Activated T-cell treated with anti-CD3 and anti-CD28 coated beads, Interleukin-2, amount 50 U/mL, for 48 hours (primary cell): ENCODE measurements at regions not wholly inside any gene's neighbourhood (a gene's known extent, or its start where the extent isn't known, plus 50 kb on each side); places are given as distances from the start of the nearest gene placed in this dataset.

ENCODE experiments used
- DNase-seq, 2 experiments: peaks; one replicate each; pipeline ENCODE4 v3.0.0-alpha.2; 2020

DNA sequence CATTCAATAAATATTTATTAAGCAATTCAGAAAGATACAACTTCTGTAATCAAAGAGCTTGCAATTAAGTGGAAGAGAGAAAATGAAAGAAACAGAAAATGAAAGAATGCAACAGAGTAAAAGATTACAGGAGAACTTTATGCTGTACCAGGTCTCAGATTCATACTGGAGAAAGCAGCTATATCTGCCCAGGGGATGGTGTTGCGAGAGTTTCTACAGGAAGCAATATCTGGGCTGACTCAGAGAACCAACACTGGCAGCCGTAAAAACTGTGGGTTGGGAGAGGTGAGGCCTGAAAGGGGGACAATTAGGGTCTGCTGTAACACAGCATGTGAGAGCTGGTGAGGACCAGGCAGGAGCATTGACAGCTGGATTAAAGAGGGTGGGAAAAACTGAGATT lies 256.7 kb upstream of the TCF21 start:
- DNase-seq, result no peak

DNA sequence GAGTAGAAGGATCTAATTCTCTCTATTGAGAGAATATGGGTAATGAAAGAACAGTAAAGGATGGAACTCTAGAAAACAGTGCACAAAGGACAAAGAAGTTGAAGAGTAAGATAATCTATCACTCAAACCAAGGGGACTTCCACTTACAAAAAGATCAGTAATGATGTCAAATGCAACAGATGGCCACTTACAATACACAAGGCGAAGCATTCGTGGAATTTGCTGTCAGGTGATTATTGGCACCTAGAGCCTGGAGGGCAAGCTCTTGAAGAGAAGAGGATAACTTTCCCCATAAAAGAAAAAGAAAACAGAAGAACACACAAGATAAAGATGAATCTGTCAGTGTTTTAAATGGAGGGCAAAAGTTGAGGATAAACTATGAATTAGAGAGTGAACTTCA lies 256.0 kb upstream of the TCF21 start:
- no peak for DNase-seq

DNA sequence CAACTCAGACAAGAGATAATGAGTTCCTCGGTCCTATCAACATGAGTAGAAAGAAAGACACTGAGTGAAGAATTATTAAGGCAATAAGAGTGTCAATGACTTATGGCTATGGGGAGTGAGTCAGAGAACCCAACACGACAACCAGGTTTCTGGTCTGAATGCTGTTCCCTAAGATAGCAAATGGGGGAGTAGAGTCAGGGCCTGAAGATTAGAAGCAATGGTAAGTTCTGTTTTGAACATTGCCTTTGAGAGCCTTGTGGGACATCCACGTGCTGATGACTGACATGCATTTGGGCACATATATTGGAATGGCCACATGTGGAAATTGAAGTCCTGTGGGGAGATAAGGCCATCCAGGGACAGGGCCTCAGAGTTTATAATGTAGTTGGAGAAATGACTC lies 254.4 kb upstream of the TCF21 start:
- DNase-seq, result no peak

DNA sequence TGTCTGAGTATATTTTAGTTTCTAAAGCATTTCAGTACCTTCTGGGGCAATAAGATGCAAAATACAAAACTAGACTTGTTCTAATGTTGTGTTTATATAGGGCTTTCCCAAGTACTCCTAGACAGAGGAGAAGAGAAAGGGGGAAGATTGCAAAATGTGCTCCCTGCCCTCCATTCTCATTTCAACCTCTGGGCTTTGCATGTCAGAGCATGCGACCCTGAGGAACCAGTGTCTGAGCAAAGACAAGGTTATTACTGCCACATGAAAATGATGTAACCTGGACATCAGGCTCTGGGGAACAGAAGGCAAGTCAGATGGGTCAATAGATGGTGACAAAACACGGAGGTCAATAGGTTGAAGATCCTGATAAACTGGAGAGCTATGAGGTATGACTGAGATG lies 253.5 kb upstream of the TCF21 start:
- DNase-seq, result no peak

DNA sequence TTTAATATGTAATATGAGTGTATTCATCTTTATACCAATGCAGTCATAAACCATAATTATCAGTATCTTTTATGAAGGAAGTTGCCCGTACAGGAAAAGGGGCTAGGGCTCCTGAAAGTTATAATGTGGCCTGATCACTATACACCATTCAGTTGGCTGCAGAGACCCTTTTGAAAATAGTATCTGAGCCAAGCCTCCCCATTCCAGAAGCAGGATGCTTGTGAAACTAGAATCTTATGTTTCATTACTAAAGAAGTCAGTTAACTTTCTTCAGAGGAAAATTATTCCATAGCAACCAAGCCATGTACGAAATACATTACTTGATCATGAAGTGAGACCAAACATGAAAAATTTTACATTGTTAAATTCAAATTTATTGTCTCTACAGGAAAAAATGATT lies 251.5 kb upstream of the TCF21 start:
- no peak for DNase-seq

DNA sequence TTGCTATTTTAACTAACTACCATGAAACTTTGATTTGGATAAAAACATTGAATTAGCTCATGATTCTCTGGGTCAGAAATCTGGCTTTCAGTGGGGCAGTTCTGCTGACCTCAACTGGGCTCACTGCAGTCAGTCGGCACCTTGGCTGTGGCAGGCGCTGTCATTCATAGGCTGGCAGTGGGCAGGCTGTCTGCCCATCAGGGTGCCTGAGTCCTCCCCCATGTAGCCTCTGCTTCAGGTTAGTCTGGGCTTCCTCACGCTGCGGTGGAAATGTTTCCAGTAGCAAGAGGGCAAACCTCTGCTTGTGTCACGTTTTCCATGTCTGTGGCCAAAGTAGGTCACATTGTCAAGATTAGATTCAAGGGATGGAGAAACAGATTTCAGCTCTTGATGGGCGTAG lies 251.0 kb upstream of the TCF21 start:
- DNase-seq, result no peak

DNA sequence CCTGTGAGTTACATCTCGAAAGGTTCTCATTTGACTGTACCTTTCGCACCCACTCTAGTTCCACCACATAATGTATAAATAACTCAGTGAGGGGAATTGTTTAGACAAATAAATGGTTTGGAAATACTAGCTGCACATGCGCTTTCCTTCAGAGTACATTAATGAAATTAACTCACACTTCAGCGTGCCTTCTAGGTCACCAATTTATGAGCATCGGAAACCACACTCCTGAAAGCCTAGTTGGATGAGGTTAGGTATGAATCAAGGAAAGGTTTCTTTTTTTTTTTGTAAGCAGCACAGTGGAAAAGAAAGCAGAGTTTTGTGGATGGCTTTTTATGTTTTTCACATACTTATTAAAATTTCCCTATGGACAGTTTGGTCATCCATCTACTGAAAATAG lies 247.8 kb upstream of the TCF21 start:
- DNase-seq, result no peak

DNA sequence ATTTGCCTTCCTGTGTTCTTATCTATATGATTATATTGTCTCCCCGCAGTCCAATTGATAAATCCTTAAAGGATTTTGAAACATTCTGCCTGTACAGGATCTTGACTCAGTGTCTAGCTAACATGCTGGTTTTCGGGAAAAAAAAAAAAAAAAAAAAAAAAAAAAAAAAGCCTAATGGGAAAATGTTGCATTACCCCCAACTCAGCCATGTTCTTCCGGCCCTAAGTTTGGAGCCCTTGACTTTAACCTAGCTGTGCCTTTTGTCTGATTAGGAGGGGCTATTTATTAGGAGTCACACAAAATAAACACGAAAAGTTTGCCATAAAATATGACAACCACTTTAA lies 244.4 kb upstream of the TCF21 start:
- DNase-seq, result no peak

DNA sequence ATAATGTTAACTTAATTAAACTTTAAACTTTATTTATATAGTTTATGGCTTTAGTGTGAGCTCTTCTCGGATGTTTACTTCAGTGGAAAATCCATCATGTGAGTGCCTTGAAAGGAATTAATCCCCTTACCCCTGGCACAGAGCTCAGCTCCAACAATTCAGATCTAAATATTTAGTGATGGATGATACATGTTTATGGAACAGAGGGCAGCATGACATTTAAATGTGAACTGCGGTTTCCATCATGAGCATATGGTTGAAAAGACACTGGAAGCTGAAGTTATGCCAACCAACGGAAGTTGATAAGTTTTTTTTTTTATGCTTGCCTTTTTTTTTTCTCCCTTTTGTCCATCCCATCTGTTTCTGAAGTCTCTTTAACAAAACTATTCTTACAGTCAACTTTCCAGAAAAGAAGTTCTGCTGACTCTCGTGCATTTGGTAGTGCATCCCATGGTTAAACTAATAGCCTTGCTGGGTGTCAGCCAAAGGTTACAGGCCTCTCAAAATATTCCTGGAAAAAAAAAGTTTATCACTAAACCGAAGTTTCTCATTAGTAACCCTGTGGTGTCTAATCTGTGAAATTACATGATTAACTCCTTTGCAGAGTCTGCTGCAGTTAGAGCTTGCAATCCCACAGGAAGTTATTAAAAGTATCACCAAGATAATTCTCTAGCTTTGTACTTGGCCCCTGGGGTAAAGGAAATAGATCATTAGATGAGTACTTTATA lies 243.9 kb upstream of the TCF21 start:
- no peak for DNase-seq

DNA sequence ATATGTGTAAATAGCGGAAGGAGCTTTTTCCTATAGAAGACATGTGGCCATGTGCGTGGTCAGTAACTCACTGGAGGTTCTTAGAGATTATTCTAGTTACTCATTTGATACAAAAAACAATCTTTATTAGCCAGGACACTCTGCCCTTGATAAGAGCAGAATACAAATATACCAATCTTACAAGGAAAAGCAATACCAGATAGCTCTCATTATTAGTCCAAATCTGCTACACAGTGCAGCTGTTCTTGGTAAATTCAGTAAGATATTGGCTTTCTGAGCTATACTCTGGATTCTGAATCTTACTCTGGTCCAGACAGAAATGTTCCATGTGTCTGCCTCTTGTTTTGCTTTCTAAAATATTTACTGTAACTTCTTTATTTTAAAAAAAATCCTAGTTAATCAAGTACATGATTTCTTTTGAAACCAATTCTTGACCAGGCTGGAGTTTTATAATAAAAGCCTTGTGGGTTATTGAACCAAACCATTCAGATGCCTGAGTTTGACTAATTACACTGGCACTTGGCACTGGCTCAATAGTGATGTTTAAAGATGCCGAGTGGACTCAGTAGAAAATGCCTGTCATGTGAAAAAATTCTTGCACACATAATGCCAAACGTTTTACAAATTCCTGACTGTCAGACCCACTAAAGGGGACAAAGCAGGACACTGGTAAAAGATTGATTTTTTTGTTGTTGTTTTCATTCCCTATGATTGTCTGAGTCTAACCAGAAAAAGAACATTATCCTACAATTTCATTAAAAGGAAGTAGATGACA lies 242.8 kb upstream of the TCF21 start:
- DNase-seq, result no peak

DNA sequence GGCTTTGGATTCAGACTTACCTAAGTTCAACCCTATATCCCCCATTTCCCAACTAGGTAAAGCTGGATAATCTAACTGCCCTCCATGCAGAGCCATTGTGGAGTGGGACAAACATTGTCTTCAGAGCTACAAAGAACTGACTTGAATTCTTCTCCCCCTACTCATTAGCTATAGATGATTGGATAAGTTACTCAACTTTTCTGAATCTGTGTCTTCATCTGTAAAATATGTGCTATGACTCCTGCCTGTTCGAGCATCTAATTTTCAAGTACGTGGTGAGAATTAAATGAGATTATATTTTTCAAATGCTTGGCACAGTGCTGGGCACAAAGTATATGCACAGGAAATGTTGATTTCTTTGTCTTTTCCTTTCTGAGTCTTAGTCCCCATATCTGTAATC lies 240.3 kb upstream of the TCF21 start:
- no peak for DNase-seq

DNA sequence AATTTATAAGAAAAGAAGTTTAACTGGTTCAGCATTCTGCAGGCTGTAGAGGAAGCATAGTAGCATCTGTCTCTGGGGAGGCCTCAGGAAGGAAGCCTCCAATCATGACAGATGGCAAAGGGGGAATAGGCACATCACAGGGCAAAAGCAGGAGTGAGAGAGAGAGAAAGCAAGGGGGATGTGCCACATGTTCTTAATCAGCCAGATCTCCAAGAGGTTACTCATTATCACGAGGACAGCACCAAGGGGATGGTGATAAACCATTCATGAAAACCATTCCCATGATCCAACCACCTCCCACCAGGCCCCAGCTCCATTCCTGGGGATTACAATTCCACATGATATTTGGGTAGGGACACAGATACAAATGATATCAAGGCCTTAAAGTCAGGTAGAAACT lies 217.5 kb upstream of the TCF21 start:
- DNase-seq, result no peak

DNA sequence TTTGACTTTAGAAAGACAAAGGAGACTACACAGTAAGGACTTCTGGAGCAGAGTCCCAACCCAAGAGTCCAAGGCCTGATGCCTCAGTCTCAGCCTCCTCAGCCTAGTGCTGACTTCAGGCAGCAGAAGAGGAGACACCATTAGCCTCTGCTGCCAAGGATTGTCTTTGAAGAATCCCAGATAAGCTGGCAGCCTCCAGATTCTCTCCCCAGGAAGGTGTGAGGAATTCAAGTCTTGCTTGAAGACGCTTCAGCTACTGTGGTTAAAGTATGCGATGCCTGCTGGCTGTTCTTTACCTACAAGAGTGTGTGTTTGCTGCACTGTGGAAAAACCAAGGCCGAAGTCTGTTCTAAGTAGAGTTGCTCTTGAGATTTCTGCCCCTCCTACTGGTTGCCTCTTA lies 215.9 kb upstream of the TCF21 start:
- DNase-seq, result no peak

DNA sequence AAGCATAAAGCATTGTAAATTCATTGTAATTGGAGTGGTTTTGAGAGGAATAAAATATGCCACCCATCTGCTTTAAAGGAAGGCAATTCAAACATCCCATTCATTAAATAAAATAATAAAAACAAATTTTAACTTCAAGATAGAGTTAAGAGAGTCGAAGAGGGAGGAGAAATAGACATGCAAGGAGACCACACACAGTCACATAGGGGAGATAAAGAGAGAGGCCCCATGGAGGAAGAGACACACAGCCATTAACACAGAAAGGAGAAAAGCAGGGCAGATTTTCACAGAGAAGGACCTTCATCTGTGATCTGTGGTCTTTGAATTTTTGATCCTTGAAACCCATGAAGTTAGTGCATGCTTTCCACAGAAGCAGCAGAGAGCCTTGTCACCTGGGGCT lies 214.3 kb upstream of the TCF21 start:
- no peak for DNase-seq

DNA sequence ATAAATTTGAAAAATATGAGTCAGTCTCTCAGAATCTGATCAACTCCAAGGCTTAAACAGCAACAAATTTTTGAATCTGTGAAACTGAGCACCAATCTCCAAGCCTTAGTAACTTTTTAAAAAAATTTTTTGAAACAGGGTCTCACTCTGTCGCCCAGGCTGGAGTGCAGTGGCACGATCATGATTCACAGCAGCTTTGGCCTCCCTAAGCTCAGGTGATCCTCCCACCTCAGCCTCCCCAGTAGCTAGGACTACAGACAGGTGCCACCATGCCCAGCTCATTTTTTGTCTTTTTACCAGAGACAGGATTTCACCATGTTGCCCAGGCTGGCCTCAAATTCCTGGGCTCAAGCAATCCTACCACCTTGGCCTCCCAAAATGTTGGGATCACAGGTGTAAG lies 207.9 kb upstream of the TCF21 start:
- DNase-seq, result no peak

DNA sequence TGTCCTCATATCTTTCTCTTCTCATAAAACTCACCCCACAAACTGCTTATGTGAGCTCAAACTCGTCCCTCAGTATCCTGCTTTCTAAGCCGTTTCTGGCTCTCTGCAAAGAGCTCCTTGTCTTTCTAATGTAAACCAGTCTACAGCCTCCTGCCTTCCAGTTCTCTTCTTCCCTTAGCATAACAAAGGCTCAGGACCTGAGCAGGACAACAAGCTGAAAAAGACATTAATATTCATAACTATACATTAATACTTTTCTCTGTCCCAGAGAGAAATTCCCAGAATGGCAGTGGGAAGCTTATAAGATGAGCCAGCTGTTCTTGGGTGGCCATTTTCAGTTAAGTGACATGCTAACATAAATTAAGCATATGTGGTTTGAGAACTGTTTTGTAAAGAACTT lies 207.0 kb upstream of the TCF21 start:
- no peak for DNase-seq

DNA sequence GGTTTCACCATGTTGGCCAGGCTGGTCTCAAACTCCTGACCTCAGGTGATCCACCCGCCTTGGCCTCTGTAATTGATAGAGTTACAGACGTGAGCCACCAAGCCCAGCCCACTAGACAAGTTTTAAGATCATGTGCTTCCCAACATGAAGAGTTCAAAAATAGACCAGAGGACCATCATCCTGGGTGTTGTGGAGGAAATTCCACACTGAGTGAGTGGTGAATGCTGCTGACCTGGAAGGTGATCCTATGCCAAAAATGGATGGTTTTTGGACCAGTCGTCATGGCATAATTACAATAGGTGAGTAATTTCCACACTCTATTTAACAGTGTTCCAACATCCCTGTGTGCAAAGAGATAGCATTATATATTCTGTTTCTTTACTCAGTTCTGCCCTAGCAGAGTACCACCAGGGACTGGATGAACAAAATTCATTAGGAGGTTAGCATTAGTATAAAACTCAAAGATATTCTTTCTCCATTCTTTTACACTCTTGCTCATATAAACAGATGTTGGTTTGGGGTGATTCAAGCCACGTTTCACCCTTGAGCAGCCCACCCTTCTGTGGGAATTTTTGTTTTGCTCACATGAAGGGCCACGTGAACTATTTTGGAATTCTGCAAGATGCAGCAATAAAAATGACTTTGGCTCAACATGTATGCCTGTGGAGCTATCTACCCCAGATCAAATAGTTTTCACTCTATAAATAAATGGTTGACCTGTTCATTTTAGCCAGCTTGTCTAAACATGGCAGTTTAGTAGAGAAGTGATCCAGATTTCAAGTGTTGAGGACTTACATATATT lies 206.2 kb upstream of the TCF21 start:
- DNase-seq, result no peak

DNA sequence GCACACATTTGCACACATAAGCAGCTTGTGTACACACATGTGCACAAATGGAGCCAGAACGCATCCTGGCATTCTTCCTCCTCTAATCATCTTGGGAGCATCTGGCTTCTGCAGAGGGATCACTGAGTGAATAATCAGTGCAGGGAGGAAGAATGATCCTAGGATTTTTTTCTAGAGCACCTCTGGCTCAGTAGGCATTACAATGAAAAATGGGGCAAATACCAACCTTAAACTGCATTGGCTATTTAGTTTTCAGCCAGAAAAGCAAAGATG lies 205.7 kb upstream of the TCF21 start:
- DNase-seq, result no peak

DNA sequence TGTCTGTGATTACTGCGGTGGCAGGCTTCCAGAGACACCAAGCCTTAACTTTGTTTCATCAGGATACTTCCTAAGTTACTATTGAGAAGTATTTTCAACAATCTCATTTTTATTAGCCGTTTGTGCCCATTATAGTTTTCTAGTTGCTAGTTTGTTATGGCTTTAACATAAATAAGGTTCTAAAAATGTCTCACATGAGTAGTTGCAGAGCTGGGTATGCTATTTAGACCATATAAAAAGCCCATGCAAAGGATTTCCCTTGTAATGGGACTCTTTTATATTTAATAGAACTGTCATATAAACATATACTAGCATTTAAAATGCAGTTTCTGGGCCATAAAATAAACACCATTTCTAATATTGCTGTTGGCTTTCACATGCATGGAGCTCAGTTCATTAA lies 205.3 kb upstream of the TCF21 start:
- no peak for DNase-seq

DNA sequence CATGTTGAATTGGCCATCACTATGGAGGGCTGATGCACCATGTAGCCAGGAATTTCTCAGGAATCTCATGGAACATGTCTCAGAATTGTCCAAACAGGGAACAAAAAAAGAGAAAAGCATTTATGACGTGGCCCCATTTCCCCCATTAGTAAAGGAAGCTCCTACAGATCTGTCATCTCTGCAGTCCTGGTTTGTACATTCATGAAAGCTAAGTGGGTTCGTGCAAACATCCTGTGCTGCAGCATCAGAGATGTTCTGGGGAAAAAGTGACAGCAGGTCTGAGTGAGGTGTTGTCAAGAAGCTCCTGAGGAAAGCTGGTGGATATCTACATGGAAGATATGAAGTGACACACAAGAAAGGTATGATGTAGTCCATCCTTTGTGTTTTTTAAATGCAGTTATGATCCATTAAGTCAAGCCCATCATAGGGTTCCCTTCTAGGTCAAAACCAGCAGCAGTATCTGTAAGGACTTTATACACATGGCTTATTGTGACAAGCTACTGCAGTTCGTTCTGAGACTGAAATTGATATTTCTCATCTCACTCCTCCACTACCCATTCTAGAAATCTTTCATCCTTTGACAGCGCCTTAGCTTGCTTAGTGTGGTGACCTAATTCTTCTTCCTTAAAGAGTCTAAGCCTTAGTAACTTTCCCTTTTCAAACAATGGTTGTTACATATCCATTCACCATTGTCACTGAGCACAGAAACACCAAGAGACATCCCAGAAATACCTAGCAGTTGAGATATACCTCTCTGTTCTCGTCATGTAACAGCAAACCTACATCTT lies 200.0 kb upstream of the TCF21 start:
- DNase-seq, result no peak

DNA sequence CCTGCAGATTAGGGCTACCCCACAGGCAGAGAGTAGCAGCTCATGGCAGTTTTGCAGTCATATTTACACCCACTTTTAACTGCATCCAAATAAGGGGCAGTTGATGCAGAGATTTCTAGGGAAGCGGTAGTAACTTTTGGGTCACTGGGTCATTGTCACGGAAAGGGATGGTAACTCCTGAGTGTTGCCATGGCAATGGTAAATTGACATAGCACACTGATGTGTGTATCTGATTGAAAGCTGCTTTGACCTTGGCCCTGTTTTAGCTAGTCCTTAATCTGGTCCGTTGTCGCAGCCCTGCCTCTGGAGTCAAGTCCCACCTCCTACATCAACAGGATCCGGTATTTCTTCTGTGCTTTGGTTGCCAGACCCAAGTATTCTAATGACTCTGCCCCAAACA lies 199.1 kb upstream of the TCF21 start:
- DNase-seq, result no peak

DNA sequence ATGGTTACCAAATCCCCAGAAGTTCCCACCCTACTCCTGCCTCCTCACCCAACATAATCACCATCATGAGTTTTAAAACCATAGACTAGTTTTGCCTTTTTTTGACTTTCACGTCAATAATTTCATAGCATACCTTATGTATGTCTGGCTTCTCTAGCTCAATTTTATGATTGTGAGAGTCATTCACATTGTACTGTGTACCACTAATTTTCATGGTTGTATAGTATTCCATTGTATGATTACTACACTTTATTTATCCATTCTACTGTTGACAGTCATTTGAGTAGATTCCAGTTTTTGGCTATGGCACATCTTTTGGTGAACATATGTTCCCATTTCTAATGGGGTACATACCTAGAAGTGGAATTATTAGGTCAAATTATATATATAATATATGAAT lies 195.3 kb upstream of the TCF21 start:
- DNase-seq, result no peak

DNA sequence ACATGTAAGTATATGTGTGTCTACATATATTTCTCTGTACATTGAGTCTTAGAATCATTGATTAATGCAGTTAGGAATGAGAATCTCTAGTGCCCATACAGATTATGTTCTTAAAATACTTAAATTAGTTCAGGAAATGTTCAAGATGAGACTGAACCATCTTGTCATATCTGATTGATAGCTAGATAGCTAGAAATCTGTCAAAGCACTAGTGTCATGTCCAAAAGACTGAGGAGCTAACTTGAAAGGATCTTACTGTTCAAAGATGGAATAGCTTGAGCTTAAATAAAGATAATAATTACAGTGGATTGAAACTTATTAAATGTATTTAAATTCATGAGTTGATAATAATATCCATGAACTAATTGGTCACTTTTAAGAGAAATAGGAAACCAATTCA lies 191.7 kb upstream of the TCF21 start:
- DNase-seq, result no peak

DNA sequence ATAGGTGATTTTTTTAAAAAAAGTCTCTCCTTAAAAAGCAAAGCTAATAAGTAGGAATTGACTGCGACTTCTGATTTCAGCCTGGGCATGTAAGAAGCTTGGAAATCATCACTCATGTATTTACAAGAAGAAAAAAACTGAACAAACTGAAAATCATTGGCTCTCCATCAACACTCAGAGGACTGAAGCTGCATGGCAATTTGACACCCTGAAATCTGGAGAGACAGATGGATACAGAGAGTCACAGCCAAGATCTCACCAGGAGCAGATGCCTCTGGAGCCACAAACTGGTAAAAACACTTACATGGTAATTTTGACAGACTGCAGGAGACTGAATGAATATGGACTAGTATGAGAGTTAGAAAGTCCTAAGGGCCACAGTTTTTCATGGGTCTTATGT lies 191.2 kb upstream of the TCF21 start:
- no peak for DNase-seq
